A549 (cell line): ENCODE measurements at regions not wholly inside any gene's neighbourhood (a gene's known extent, or its start where the extent isn't known, plus 50 kb on each side); places are given as distances from the start of the nearest gene placed in this dataset.
"Not testable (repeated sequence)": the region's sequence is repeated elsewhere in the genome, so short reads cannot be mapped to it uniquely, and the experiment has no call there.

Experiments
- ATAC-seq, 2 experiments: fragments of 200-7000 bp in 1 of 2; fragments of >200 bp in 1 of 2; cut with Nextera tagmentation in 1 of 2; cut with Tn5 transposase in 1 of 2; 3 replicates each; pipeline versions ENCODE4 v1.8.0 to v1.9.1; 2018 to 2020; ENCODE audit warnings: mild to moderate bottlenecking in 1 of 2, moderate library complexity in 1 of 2
- CTCF ChIA-PET: fragments of 300-600 bp; sonication (Branson Sonifier 250); formaldehyde crosslinking; extraction: SDS; loops from one replicate; lab custom pipeline; 2021; ENCODE audit warnings: antibody characterized with exemption, inconsistent platforms; lab: Yijun Ruan, JAX
- POLR2A ChIA-PET: fragments of 350-600 bp; formaldehyde crosslinking; extraction: SDS; loops from one replicate; lab custom pipeline; 2021; ENCODE audit warnings: antibody characterized with exemption, inconsistent platforms; lab: Yijun Ruan, JAX
- DNase-seq, 2 experiments: peaks; one replicate each; pipeline versions ENCODE4 v3.0.0 to v3.0.0-alpha.2; 2011 to 2016; ENCODE audit warnings: low read depth in 1 of 2, low spot score in 1 of 2
- FAIRE-seq: peaks from 2 replicates; lab custom pipeline; 2011; peaks lifted over from hg19 to GRCh38; lab: Jason Lieb, UNC
- H3K27ac ChIP-seq, 2 experiments: fragments of >200 bp; sonication (Bioruptor Twin); formaldehyde crosslinking; 3 replicates each; pipeline ENCODE4 v1.5.1; 2016 to 2017
- H3K4me1 ChIP-seq: fragments of >200 bp; sonication (Bioruptor Twin); formaldehyde crosslinking; 3 replicates; pipeline ENCODE4 v1.6.1; 2016
- H3K4me2 ChIP-seq: fragments of >200 bp; sonication (Bioruptor Twin); formaldehyde crosslinking; 3 replicates; pipeline ENCODE4 v1.6.1; 2016
- H3K4me3 ChIP-seq: fragments of >200 bp; sonication (Bioruptor Twin); formaldehyde crosslinking; 3 replicates; pipeline ENCODE4 v1.5.1; 2016
- H3K9me3 ChIP-seq: fragments of >200 bp; sonication (Bioruptor Twin); formaldehyde crosslinking; 3 replicates; pipeline ENCODE4 v1.6.1; 2016
- BHLHE40 ChIP-seq: IDR thresholded peaks from 2 replicates; pipeline ENCODE4 v1.6.1; 2012; ENCODE audit warnings: low read depth, low read length, inconsistent platforms
- CBX8 ChIP-seq: fragments of 200-600 bp; sonication (generic); IDR thresholded peaks from 2 replicates; pipeline ENCODE4 v1.6.1; 2016
- EHF ChIP-seq: fragments of 250-450 bp; sonication (Bioruptor Pico); IDR thresholded peaks from 2 replicates; pipeline ENCODE4 v1.5.0; 2020; ENCODE audit warnings: mild to moderate bottlenecking
- EHMT2 ChIP-seq: fragments of 200-600 bp; sonication (generic); IDR thresholded peaks from 2 replicates; pipeline ENCODE4 v1.6.1; 2016; ENCODE audit warnings: antibody characterized with exemption, low read depth, mild to moderate bottlenecking, moderate library complexity
- FOSL2 ChIP-seq, 2 experiments: fragments of 450-650 bp in 1 of 2; fragments of >200 bp in 1 of 2; sonication (Bioruptor Twin) in 1 of 2; formaldehyde crosslinking; IDR thresholded peaks; 2 replicates each; pipeline versions ENCODE4 v1.5.0 to v1.6.1; 2016 to 2020; ENCODE audit warnings: mild to moderate bottlenecking in 1 of 2, moderate library complexity in 1 of 2
- GATA3 ChIP-seq: IDR thresholded peaks from 2 replicates; pipeline ENCODE4 v1.6.1; 2012; ENCODE audit warnings: borderline replicate concordance
- HEYL ChIP-seq: fragments of 250-450 bp; sonication (Bioruptor Pico); IDR thresholded peaks from 2 replicates; pipeline ENCODE4 v1.8.0; 2021; ENCODE audit warnings: mild to moderate bottlenecking, moderate library complexity
- HMGXB4 ChIP-seq: fragments of 250-450 bp; sonication (Bioruptor Pico); IDR thresholded peaks from 2 replicates; pipeline ENCODE4 v1.5.0; 2021; ENCODE audit warnings: mild to moderate bottlenecking, moderate library complexity, borderline replicate concordance
- HOXB5 ChIP-seq: fragments of 250-450 bp; sonication (Bioruptor Pico); IDR thresholded peaks from 2 replicates; pipeline ENCODE4 v1.5.0; 2020; ENCODE audit warnings: mild to moderate bottlenecking, moderate library complexity
- KDM5A ChIP-seq: fragments of 200-600 bp; sonication (generic); IDR thresholded peaks from 2 replicates; pipeline ENCODE4 v1.6.1; 2016; ENCODE audit warnings: antibody characterized with exemption, mild to moderate bottlenecking
- MAFK ChIP-seq: fragments of 450-650 bp; IDR thresholded peaks from 2 replicates; pipeline ENCODE4 v1.6.1; 2014; ENCODE audit not compliant: partially characterized antibody
- NPAS2 ChIP-seq: fragments of 250-450 bp; sonication (Bioruptor Pico); IDR thresholded peaks from 2 replicates; pipeline ENCODE4 v1.8.0; 2022; ENCODE audit warnings: mild to moderate bottlenecking, moderate library complexity, borderline replicate concordance
- NR3C1 ChIP-seq: fragments of >200 bp; sonication (Bioruptor Twin); formaldehyde crosslinking; IDR thresholded peaks from 3 replicates; pipeline ENCODE4 v1.6.1; 2017
- PBX3 ChIP-seq: IDR thresholded peaks from 2 replicates; pipeline ENCODE4 v1.6.1; 2012
- POLR2AphosphoS2 ChIP-seq: conservative IDR thresholded peaks from 2 replicates; pipeline ENCODE4 v1.6.1; 2012; ENCODE audit warnings: low read length, improper control_type of control experiment, inconsistent platforms
- RAD21 ChIP-seq, 2 experiments: fragments of >200 bp in 1 of 2; sonication (Bioruptor Twin) in 1 of 2; formaldehyde crosslinking in 1 of 2; IDR thresholded peaks in 1 of 2; conservative IDR thresholded peaks in 1 of 2; 2 replicates in 1 of 2; 3 replicates in 1 of 2; pipeline ENCODE4 v1.6.1; 2012 to 2018; ENCODE audit warnings: inconsistent platforms in 1 of 2
- RFX5 ChIP-seq: fragments of 450-650 bp; IDR thresholded peaks from 2 replicates; pipeline ENCODE4 v1.7.1; 2014; ENCODE audit warnings: antibody characterized with exemption, mild to moderate bottlenecking, moderate library complexity
- RNF2 ChIP-seq: fragments of 200-600 bp; sonication (generic); IDR thresholded peaks from 2 replicates; pipeline ENCODE4 v1.6.1; 2016; ENCODE audit warnings: low read depth, mild to moderate bottlenecking, antibody characterized with exemption, moderate library complexity, borderline replicate concordance
- TP53 ChIP-seq: fragments of 250-450 bp; sonication (Bioruptor Pico); IDR thresholded peaks from 2 replicates; pipeline ENCODE4 v1.5.0; 2021; ENCODE audit warnings: mild to moderate bottlenecking, moderate library complexity
- ZNF302 ChIP-seq: fragments of 250-450 bp; sonication (Bioruptor Pico); IDR thresholded peaks from 2 replicates; pipeline ENCODE4 v1.9.0; 2021; ENCODE audit warnings: inconsistent platforms, mild to moderate bottlenecking, moderate library complexity
- WGBS: methylation state at CpG from one replicate; pipeline ENCODE4 v1.1.6; 2017; ENCODE audit errors: missing lambda C conversion rate; 5-methylcytosine and 5-hydroxymethylcytosine counted together
- TF ChIP-seq, protein P1 (sequence below): fragments of >200 bp; sonication (Bioruptor Twin); formaldehyde crosslinking; IDR thresholded peaks from 3 replicates; pipeline ENCODE4 v1.5.1; 2016
- TF ChIP-seq, protein P2 (sequence below): fragments of >200 bp; sonication (Bioruptor Twin); formaldehyde crosslinking; IDR thresholded peaks from 2 replicates; pipeline ENCODE4 v1.6.1; 2016
- TF ChIP-seq, protein P3 (sequence below): fragments of 250-450 bp; sonication (Bioruptor Pico); IDR thresholded peaks from 2 replicates; pipeline ENCODE4 v1.5.0; 2020; ENCODE audit warnings: low read depth, mild to moderate bottlenecking, moderate library complexity

DNA sequence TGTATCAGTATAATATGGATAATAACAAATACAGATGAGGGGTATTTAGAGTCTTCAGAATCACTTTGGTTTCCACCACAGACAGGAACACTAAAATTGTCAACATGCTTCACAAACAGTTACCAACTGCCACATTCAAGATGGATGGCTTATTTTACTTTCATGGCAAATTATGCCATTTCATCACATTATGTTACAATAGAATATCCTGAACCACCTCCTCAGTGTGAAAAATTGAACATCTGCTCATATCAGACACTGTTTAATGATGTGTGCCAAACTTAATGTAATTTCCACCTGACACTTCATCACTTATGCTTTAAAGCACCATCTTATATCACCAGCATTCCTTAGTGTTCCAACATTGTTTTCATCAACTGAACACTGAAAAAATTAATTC lies 357.4 kb downstream of the KCNN2 start:
- Histone ChIP-seq H3K4me3 (no peak overlapping the region), H3K4me2 (no peak overlapping the region), H3K4me1 (no peaks in the 10 kb centered on the region), H3K27ac (no peak overlapping the region), H3K9me3 (0 out of 3 replicates have a peak, but pooled peaks cover 6% of the 10 kb centered on the region)
- peak; percentile 77 for FAIRE-seq
- DNase-seq = no peak
- ChIA-PET POLR2A (no interaction called here), CTCF (no interaction called here)
- ATAC-seq = no peak
- no peak for TF ChIP-seq EHF (CRISPR knock-in tag)
- TF ChIP-seq MAFK = peak; percentile 27

- DNase-seq (no peak), ATAC-seq (no peak), FAIRE-seq (no peak)
- Histone ChIP-seq H3K9me3 (0 out of 3 replicates have a peak, but pooled peaks cover 3% of the 10 kb centered on the region), H3K4me3 (no peak overlapping the region), H3K4me2 (no peak overlapping the region), H3K4me1 (no peaks in the 10 kb centered on the region), H3K27ac (no peak overlapping the region)
- ChIA-PET CTCF (no interaction called here), POLR2A (no interaction called here)
- TF ChIP-seq PBX3 (no peak), ZNF302 (CRISPR knock-in tag) (no peak), RNF2 (no peak), BHLHE40 (no peak), TP53 (no peak), GATA3 (no peak), CBX8 (no peak), FOSL2 (IDR thresholded peaks at IDR 0.05) (no peak), FOSL2 (CRISPR knock-in tag; IDR thresholded peaks at IDR 0.05) (no peak), HMGXB4 (CRISPR knock-in tag) (no peak), HEYL (CRISPR knock-in tag) (no peak), POLR2AphosphoS2 (no peak), EHMT2 (no peak)
- TF ChIP-seq, protein P1, sequence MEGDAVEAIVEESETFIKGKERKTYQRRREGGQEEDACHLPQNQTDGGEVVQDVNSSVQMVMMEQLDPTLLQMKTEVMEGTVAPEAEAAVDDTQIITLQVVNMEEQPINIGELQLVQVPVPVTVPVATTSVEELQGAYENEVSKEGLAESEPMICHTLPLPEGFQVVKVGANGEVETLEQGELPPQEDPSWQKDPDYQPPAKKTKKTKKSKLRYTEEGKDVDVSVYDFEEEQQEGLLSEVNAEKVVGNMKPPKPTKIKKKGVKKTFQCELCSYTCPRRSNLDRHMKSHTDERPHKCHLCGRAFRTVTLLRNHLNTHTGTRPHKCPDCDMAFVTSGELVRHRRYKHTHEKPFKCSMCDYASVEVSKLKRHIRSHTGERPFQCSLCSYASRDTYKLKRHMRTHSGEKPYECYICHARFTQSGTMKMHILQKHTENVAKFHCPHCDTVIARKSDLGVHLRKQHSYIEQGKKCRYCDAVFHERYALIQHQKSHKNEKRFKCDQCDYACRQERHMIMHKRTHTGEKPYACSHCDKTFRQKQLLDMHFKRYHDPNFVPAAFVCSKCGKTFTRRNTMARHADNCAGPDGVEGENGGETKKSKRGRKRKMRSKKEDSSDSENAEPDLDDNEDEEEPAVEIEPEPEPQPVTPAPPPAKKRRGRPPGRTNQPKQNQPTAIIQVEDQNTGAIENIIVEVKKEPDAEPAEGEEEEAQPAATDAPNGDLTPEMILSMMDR = no peak
- WGBS = 0% methylated on average over 1 of the region's 1 CpG
Measured at GRCh38 chr5:114716955-114717354, 355.1 kb downstream of the KCNN2 start.

DNA sequence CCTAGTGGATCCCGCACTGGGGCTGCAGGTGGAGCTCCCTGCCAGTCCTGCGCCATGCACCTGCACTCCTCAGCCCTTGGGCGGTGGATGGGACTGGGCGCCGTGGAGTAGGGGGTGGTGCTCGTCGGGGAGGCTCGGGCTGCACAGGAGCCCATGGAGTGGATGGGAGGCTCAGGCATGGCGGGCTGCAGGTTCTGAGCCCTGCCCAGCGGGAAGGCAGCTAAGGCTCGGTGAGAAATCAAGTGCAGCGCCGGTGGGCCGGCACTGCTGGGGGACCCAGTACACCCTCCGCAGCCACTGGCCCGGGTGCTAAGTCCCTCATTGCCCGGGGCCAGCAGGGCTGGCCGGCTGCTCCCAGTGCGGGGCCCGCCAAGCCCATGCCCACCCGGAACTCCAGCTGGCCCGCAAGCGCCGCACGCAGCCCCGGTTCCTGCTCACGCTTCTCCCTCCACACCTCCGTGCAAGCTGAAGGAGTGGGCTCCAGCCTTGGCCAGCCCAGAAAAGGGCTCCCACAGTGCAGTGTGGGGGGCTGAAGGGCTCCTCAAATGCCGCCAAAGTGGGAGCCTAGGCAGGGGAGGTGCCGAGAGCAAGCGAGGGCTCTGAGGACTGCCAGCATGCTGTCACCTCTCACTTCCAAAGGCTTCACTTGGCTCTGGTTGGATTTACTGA lies 342.5 kb downstream of the KCNN2 start:
- POLR2A ChIA-PET, ATAC-seq, FAIRE-seq: not testable (repeated sequence)

GRCh38 chr5:114702731-114703130 lies 340.9 kb downstream of the KCNN2 start:
- no peak for DNase-seq
- Histone ChIP-seq H3K4me1 (no peaks in the 10 kb centered on the region), H3K4me2 (no peak overlapping the region), H3K9me3 (no peaks in the 10 kb centered on the region), H3K4me3 (no peak overlapping the region), H3K27ac (no peak overlapping the region)
- WGBS = 0% methylated on average over 1 of the region's 1 CpG
- POLR2A ChIA-PET = no interaction called here
- CTCF ChIA-PET = no interaction called here
- FAIRE-seq = no peak
- ATAC-seq = no peak
- TF ChIP-seq BHLHE40 = no peak
- TF ChIP-seq NR3C1 = no peak
- no peak for TF ChIP-seq PBX3
- no peak for TF ChIP-seq NPAS2
- TF ChIP-seq RFX5 = no peak
- no peak for TF ChIP-seq GATA3
- TF ChIP-seq, protein P2, sequence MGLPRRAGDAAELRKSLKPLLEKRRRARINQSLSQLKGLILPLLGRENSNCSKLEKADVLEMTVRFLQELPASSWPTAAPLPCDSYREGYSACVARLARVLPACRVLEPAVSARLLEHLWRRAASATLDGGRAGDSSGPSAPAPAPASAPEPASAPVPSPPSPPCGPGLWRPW = no peak
- TF ChIP-seq HEYL (CRISPR knock-in tag) = no peak
- no peak for TF ChIP-seq HOXB5
- no peak for TF ChIP-seq KDM5A
- TF ChIP-seq RAD21 (conservative IDR thresholded peaks at IDR 0.05 in 1 of 2, IDR thresholded peaks at IDR 0.05 in 1 of 2) = no peak
- TF ChIP-seq, protein P3, sequence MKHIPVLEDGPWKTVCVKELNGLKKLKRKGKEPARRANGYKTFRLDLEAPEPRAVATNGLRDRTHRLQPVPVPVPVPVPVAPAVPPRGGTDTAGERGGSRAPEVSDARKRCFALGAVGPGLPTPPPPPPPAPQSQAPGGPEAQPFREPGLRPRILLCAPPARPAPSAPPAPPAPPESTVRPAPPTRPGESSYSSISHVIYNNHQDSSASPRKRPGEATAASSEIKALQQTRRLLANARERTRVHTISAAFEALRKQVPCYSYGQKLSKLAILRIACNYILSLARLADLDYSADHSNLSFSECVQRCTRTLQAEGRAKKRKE (CRISPR knock-in tag) = no peak

More for the DNA sequence above, 342.5 kb downstream of the KCNN2 start:
- H3K9me3 ChIP-seq, H3K27ac ChIP-seq, CTCF ChIA-PET, H3K4me1 ChIP-seq, H3K4me3 ChIP-seq, DNase-seq, H3K4me2 ChIP-seq: not testable (repeated sequence)
- 60% methylated on average over 3 of the region's 31 CpGs for WGBS
